ENCODE measurements at regions not wholly inside any gene's neighbourhood (a gene's known extent, or its start where the extent isn't known, plus 50 kb on each side); places are given as distances from the start of the nearest gene placed in this dataset.

- DNase-seq, result no peak
Measured at GRCh38 chr18:73274812-73275621, 407.2 kb upstream of the NETO1 start.

- no peak for DNase-seq
Measured at GRCh38 chr18:73270920-73271634, 403.3 kb upstream of the NETO1 start.

- no peak for DNase-seq
Measured at GRCh38 chr18:73264562-73264921, 396.8 kb upstream of the NETO1 start.

- no peak for DNase-seq
Measured at GRCh38 chr18:73261923-73262322, 394.1 kb upstream of the NETO1 start.

GRCh38 chr18:73261243-73261642 lies 393.5 kb upstream of the NETO1 start:
- DNase-seq, result no peak

- no peak for DNase-seq
Measured at GRCh38 chr18:73258375-73259087, 390.7 kb upstream of the NETO1 start.

GRCh38 chr18:73254564-73254963 lies 386.8 kb upstream of the NETO1 start:
- no peak for DNase-seq

- DNase-seq, result no peak
Measured at GRCh38 chr18:73249030-73249429, 381.2 kb upstream of the NETO1 start.

GRCh38 chr18:73246763-73247162 lies 379.0 kb upstream of the NETO1 start:
- DNase-seq, result no peak

GRCh38 chr18:73245345-73245744 lies 377.6 kb upstream of the NETO1 start:
- no peak for DNase-seq

- DNase-seq, result no peak
Measured at GRCh38 chr18:73244401-73244800, 376.6 kb upstream of the NETO1 start.

GRCh38 chr18:73240899-73241298 lies 373.1 kb upstream of the NETO1 start:
- no peak for DNase-seq

- DNase-seq, result no peak
Measured at GRCh38 chr18:73235921-73236320, 368.1 kb upstream of the NETO1 start.

- DNase-seq, result no peak
Measured at GRCh38 chr18:73235491-73235890, 367.7 kb upstream of the NETO1 start.

GRCh38 chr18:73232933-73233332 lies 365.1 kb upstream of the NETO1 start:
- no peak for DNase-seq

GRCh38 chr18:73220663-73221062 lies 352.9 kb upstream of the NETO1 start:
- no peak for DNase-seq

GRCh38 chr18:73218293-73218692 lies 350.5 kb upstream of the NETO1 start:
- DNase-seq, result no peak

- DNase-seq, result no peak
Measured at GRCh38 chr18:73214970-73215369, 347.2 kb upstream of the NETO1 start.

GRCh38 chr18:73212442-73212841 lies 344.7 kb upstream of the NETO1 start:
- no peak for DNase-seq

- no peak for DNase-seq
Measured at GRCh38 chr18:73201940-73202339, 334.2 kb upstream of the NETO1 start.

- DNase-seq, result no peak
Measured at GRCh38 chr18:73199151-73199550, 331.4 kb upstream of the NETO1 start.

GRCh38 chr18:73189718-73190117 lies 321.9 kb upstream of the NETO1 start:
- no peak for DNase-seq

- no peak for DNase-seq
Measured at GRCh38 chr18:73168236-73168635, 300.4 kb upstream of the NETO1 start.

GRCh38 chr18:73164430-73164829 lies 296.6 kb upstream of the NETO1 start:
- no peak for DNase-seq

All from NCI-H2029 (cell line).